ENCODE measurements at regions not wholly inside any gene's neighbourhood (a gene's known extent, or its start where the extent isn't known, plus 50 kb on each side); places are given as distances from the start of the nearest gene placed in this dataset.

GRCh38 chr3:57006179-57006657 is 54.2 kb upstream of the SPATA12 start:
- H3K36me3 ChIP-seq (replicated peaks; ENCODE audit: low read depth, low read length) = no peaks in the 10 kb centered on the region
- H3K27me3 ChIP-seq (ENCODE audit: low read depth, low read length) = no peaks in the 10 kb centered on the region
- H3K9ac ChIP-seq (ENCODE audit: low read length) = no peak overlapping the region
- H2AFZ ChIP-seq (ENCODE audit: low read depth, low read length) = no peak overlapping the region
- H3K9me3 ChIP-seq (ENCODE audit: insufficient read depth, low read length) = no peaks in the 10 kb centered on the region
- no peak overlapping the region for H3K4me2 ChIP-seq (ENCODE audit: low read length)
- H3K27ac ChIP-seq (ENCODE audit: low read length) = no peak overlapping the region
- no peak overlapping the region for H3K4me3 ChIP-seq (ENCODE audit: low read length)
- H4K20me1 ChIP-seq (ENCODE audit: insufficient read depth, low read length) = no peaks in the 10 kb centered on the region
- H3K4me1 ChIP-seq (ENCODE audit: low read length) = no peaks in the 10 kb centered on the region
- no peak for TF ChIP-seq EZH2phosphoT487 (IDR thresholded peaks at IDR 0.05; ENCODE audit: low read depth)
- TF ChIP-seq CTCF (IDR thresholded peaks at IDR 0.05; ENCODE audit: low read depth, low read length) = no peak
- no peaks in the 10 kb centered on the region for H3K79me2 ChIP-seq (ENCODE audit: low read length)

- Histone ChIP-seq H3K4me1 (ENCODE audit: low read length) (peaks cover 9% of the 10 kb centered on the region), H3K9ac (ENCODE audit: low read length) (no peak overlapping the region), H3K36me3 (replicated peaks; ENCODE audit: low read depth, low read length) (no peaks in the 10 kb centered on the region), H4K20me1 (ENCODE audit: insufficient read depth, low read length) (no peaks in the 10 kb centered on the region), H3K27ac (ENCODE audit: low read length) (no peak overlapping the region), H2AFZ (ENCODE audit: low read depth, low read length) (no peak overlapping the region), H3K27me3 (ENCODE audit: low read depth, low read length) (no peaks in the 10 kb centered on the region), H3K4me2 (ENCODE audit: low read length) (no peak overlapping the region), H3K9me3 (ENCODE audit: insufficient read depth, low read length) (no peaks in the 10 kb centered on the region), H3K79me2 (ENCODE audit: low read length) (no peaks in the 10 kb centered on the region), H3K4me3 (ENCODE audit: low read length) (no peak overlapping the region)
- TF ChIP-seq CTCF (IDR thresholded peaks at IDR 0.05; ENCODE audit: low read depth, low read length) (no peak), EZH2phosphoT487 (IDR thresholded peaks at IDR 0.05; ENCODE audit: low read depth) (no peak)
These were observed 56.2 kb upstream of the SPATA12 start for GRCh38 chr3:57004229-57004628.

- no peak overlapping the region for H2AFZ ChIP-seq (ENCODE audit: low read depth, low read length)
- no peak overlapping the region for H3K4me3 ChIP-seq (ENCODE audit: low read length)
- TF ChIP-seq CTCF (IDR thresholded peaks at IDR 0.05; ENCODE audit: low read depth, low read length) (no peak), EZH2phosphoT487 (IDR thresholded peaks at IDR 0.05; ENCODE audit: low read depth) (no peak)
- peaks cover 9% of the 10 kb centered on the region for H3K4me1 ChIP-seq (ENCODE audit: low read length)
- no peaks in the 10 kb centered on the region for H3K79me2 ChIP-seq (ENCODE audit: low read length)
- no peaks in the 10 kb centered on the region for H3K9me3 ChIP-seq (ENCODE audit: insufficient read depth, low read length)
- no peak overlapping the region for H3K4me2 ChIP-seq (ENCODE audit: low read length)
- H3K36me3 ChIP-seq (replicated peaks; ENCODE audit: low read depth, low read length) = no peaks in the 10 kb centered on the region
- H3K9ac ChIP-seq (ENCODE audit: low read length) = no peak overlapping the region
- H3K27me3 ChIP-seq (ENCODE audit: low read depth, low read length) = no peaks in the 10 kb centered on the region
- H3K27ac ChIP-seq (ENCODE audit: low read length) = no peak overlapping the region
- no peaks in the 10 kb centered on the region for H4K20me1 ChIP-seq (ENCODE audit: insufficient read depth, low read length)
These were observed 56.8 kb upstream of the SPATA12 start for GRCh38 chr3:57003676-57004075.

GRCh38 chr3:57001356-57001755 is 59.1 kb upstream of the SPATA12 start:
- Histone ChIP-seq H3K9ac (ENCODE audit: low read length) (no peak overlapping the region), H3K4me1 (ENCODE audit: low read length) (peaks cover 9% of the 10 kb centered on the region), H3K79me2 (ENCODE audit: low read length) (no peaks in the 10 kb centered on the region), H3K4me3 (ENCODE audit: low read length) (no peak overlapping the region), H4K20me1 (ENCODE audit: insufficient read depth, low read length) (no peaks in the 10 kb centered on the region), H3K27ac (ENCODE audit: low read length) (no peak overlapping the region), H3K4me2 (ENCODE audit: low read length) (no peak overlapping the region), H3K36me3 (replicated peaks; ENCODE audit: low read depth, low read length) (no peaks in the 10 kb centered on the region), H2AFZ (ENCODE audit: low read depth, low read length) (no peak overlapping the region), H3K9me3 (ENCODE audit: insufficient read depth, low read length) (no peaks in the 10 kb centered on the region), H3K27me3 (ENCODE audit: low read depth, low read length) (no peaks in the 10 kb centered on the region)
- TF ChIP-seq CTCF (IDR thresholded peaks at IDR 0.05; ENCODE audit: low read depth, low read length) (no peak), EZH2phosphoT487 (IDR thresholded peaks at IDR 0.05; ENCODE audit: low read depth) (no peak)
